Body of pancreas (tissue), 4 donors: ENCODE measurements at regions not wholly inside any gene's neighbourhood (a gene's known extent, or its start where the extent isn't known, plus 50 kb on each side); places are given as distances from the start of the nearest gene placed in this dataset.

Source experiments
- ATAC-seq: fragments of 150-250 bp; one replicate; pipeline ENCODE4 v1.9.1; 2016
- DNase-seq, 4 donors: peaks; one replicate each; pipeline ENCODE4 v3.0.0-alpha.2; 2019
- H3K27ac ChIP-seq, 4 donors: fragments of 200-600 bp; sonication (generic); 1 replicate in 3 of 4; 2 replicates in 1 of 4; pipeline versions ENCODE4 v1.5.1 to v1.6.1; 2016 to 2019; ENCODE audit warnings: mild to moderate bottlenecking in 1 of 4, mixed read lengths in 1 of 4, moderate library complexity in 1 of 4
- H3K27me3 ChIP-seq, 2 donors: fragments of 200-600 bp; sonication (generic); one replicate each; pipeline ENCODE4 v1.6.0; 2016; ENCODE audit warnings: mild to moderate bottlenecking in 1 of 2
- H3K36me3 ChIP-seq, 2 donors: fragments of 200-600 bp; sonication (generic); replicated peaks in 1 of 2; 2 replicates each; pipeline ENCODE4 v1.5.1; 2016; ENCODE audit warnings: low read depth in 2 of 2; ENCODE audit not compliant: insufficient read depth in 1 of 2
- H3K4me1 ChIP-seq: fragments of 200-600 bp; sonication (generic); one replicate; pipeline ENCODE4 v1.6.0; 2016
- H3K4me3 ChIP-seq, 2 donors: fragments of 200-600 bp; sonication (generic); 1 replicate in 1 of 2; 2 replicates in 1 of 2; pipeline ENCODE4 v1.5.1; 2016 to 2019
- H3K9me3 ChIP-seq, 3 donors: fragments of 200-600 bp; sonication (generic); 1 replicate in 2 of 3; 2 replicates in 1 of 3; pipeline ENCODE4 v1.5.1; 2016
- POLR2A ChIP-seq, 3 donors: fragments of 450-650 bp; IDR thresholded peaks; one replicate each; pipeline ENCODE4 v1.6.1; 2016; ENCODE audit warnings: antibody characterized with exemption in 3 of 3, mild to moderate bottlenecking in 2 of 3
- WGBS, 2 donors: methylation state at CpG; one replicate each; pipeline ENCODE4 v1.1.5; 2017; 5-methylcytosine and 5-hydroxymethylcytosine counted together
- intact Hi-C: fragments of 100-400 bp; cut with DNase I; formaldehyde crosslinking; loops from one replicate; pipeline ENCODE4 v1.15.1; 2023
- TF ChIP-seq, protein P1 (sequence below), 7 experiments: fragments of 450-650 bp in 4 of 7; fragments of 200-600 bp in 3 of 7; sonication (generic) in 3 of 7; IDR thresholded peaks; one replicate each; pipeline ENCODE4 v1.5.1; 2016 to 2019; ENCODE audit warnings: antibody characterized with exemption in 7 of 7

DNA sequence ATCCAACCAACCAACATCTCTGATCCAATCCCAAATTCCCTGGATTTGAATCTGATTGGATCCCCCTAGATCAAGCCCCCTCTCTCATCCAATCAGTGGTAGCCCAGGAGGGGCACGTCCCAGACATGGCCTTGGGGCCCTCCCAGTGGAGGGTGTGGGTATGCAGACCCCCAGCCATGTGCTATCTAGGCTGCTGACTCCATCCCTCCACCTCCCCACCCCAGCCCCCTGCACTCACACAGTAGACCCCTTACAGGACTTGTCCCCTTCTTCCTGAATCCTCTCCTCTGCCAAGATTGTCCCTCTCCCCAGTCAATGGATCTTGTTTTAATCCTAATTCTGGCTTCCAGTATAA lies 153.4 kb downstream of the OAT start:
- DNase-seq (no peak), ATAC-seq (no peak)
- no peaks in the 10 kb centered on the region for H3K27me3 ChIP-seq
- H3K27ac ChIP-seq = no peak overlapping the region
- no peak overlapping the region for H3K4me3 ChIP-seq
- H3K36me3 ChIP-seq = no peaks in the 10 kb centered on the region
- H3K9me3 ChIP-seq = no peaks in the 10 kb centered on the region
- no peak for TF ChIP-seq POLR2A (IDR thresholded peaks at IDR 0.05)
- TF ChIP-seq, protein P1, sequence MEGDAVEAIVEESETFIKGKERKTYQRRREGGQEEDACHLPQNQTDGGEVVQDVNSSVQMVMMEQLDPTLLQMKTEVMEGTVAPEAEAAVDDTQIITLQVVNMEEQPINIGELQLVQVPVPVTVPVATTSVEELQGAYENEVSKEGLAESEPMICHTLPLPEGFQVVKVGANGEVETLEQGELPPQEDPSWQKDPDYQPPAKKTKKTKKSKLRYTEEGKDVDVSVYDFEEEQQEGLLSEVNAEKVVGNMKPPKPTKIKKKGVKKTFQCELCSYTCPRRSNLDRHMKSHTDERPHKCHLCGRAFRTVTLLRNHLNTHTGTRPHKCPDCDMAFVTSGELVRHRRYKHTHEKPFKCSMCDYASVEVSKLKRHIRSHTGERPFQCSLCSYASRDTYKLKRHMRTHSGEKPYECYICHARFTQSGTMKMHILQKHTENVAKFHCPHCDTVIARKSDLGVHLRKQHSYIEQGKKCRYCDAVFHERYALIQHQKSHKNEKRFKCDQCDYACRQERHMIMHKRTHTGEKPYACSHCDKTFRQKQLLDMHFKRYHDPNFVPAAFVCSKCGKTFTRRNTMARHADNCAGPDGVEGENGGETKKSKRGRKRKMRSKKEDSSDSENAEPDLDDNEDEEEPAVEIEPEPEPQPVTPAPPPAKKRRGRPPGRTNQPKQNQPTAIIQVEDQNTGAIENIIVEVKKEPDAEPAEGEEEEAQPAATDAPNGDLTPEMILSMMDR (IDR thresholded peaks at IDR 0.05) = no peak
- WGBS, 2 donors = 64 to 78% methylated on average over 1 of the region's 1 CpG
- intact Hi-C loops = no loop called here
- no peaks in the 10 kb centered on the region for H3K4me1 ChIP-seq

GRCh38 chr10:124264711-124265390 lies 153.9 kb downstream of the OAT start:
- Histone ChIP-seq H3K27me3 (no peaks in the 10 kb centered on the region), H3K4me1 (no peaks in the 10 kb centered on the region), H3K4me3 (no peak overlapping the region), H3K27ac (no peak overlapping the region), H3K36me3 (no peaks in the 10 kb centered on the region), H3K9me3 (no peaks in the 10 kb centered on the region)
- intact Hi-C loops = no loop called here
- ATAC-seq = no peak
- 76 to 81% methylated on average over 12 to 17 of the region's 17 CpGs for WGBS, 2 donors
- DNase-seq = no peak
- no peak for TF ChIP-seq POLR2A (IDR thresholded peaks at IDR 0.05)
- TF ChIP-seq, protein P1 (IDR thresholded peaks at IDR 0.05) = no peak

- WGBS, 2 donors = 72 to 88% methylated on average over 7 of the region's 7 CpGs
These were observed 154.5 kb downstream of the OAT start for GRCh38 chr10:124264271-124264670.

DNA sequence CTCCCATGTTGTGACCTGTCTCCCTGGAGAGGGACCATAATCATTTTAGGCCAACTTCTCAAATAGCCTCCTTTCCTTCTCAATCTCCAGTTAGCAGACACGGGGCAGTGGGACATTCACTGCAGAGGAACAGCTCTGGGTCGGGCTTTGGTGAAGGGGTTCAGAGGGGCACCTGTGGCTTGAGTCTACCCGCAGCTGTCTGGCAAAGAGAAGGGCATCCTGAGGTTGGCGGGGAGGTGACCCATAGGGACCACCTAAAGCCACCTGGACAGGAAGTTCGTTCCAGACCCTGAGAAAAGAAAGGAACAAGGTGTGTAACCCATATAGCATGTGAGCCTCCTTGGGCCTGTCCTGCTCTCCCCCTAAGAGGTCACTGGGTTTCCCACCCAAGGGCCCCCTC lies 155.0 kb downstream of the OAT start:
- H3K9me3 ChIP-seq = no peaks in the 10 kb centered on the region
- 66 to 90% methylated on average over 3 to 5 of the region's 5 CpGs for WGBS, 2 donors
- no peak overlapping the region for H3K4me3 ChIP-seq
- no peak for TF ChIP-seq POLR2A (IDR thresholded peaks at IDR 0.05)
- TF ChIP-seq, protein P1 (IDR thresholded peaks at IDR 0.05) = no peak
- H3K27ac ChIP-seq = no peak overlapping the region
- ATAC-seq (no peak), DNase-seq (no peak)
- H3K4me1 ChIP-seq = no peaks in the 10 kb centered on the region
- intact Hi-C loops = no loop called here
- no peaks in the 10 kb centered on the region for H3K27me3 ChIP-seq
- no peaks in the 10 kb centered on the region for H3K36me3 ChIP-seq

More at GRCh38 chr10:124264271-124264670, 154.5 kb downstream of the OAT start:
- no peak for DNase-seq
- no peaks in the 10 kb centered on the region for H3K9me3 ChIP-seq
- H3K27me3 ChIP-seq = no peaks in the 10 kb centered on the region
- intact Hi-C loops = no loop called here
- H3K27ac ChIP-seq = no peak overlapping the region
- no peak overlapping the region for H3K4me3 ChIP-seq
- TF ChIP-seq POLR2A (IDR thresholded peaks at IDR 0.05) = no peak
- TF ChIP-seq, protein P1 (IDR thresholded peaks at IDR 0.05) = no peak
- no peaks in the 10 kb centered on the region for H3K36me3 ChIP-seq
- no peak for ATAC-seq
- H3K4me1 ChIP-seq = no peaks in the 10 kb centered on the region

- DNase-seq (no peak), ATAC-seq (no peak)
- no peak overlapping the region for H3K4me3 ChIP-seq
- no peaks in the 10 kb centered on the region for H3K36me3 ChIP-seq
- H3K27me3 ChIP-seq = no peaks in the 10 kb centered on the region
- TF ChIP-seq POLR2A (IDR thresholded peaks at IDR 0.05) = no peak
- TF ChIP-seq, protein P1 (IDR thresholded peaks at IDR 0.05) = no peak
- 69 to 76% methylated on average over 7 of the region's 7 CpGs for WGBS, 2 donors
- H3K4me1 ChIP-seq = no peaks in the 10 kb centered on the region
- intact Hi-C loops = no loop called here
- H3K9me3 ChIP-seq = no peaks in the 10 kb centered on the region
- no peak overlapping the region for H3K27ac ChIP-seq
These were observed 155.8 kb downstream of the OAT start for GRCh38 chr10:124262971-124263370.
